NT2/D1 (cell line): ENCODE measurements at regions not wholly inside any gene's neighbourhood (a gene's known extent, or its start where the extent isn't known, plus 50 kb on each side); places are given as distances from the start of the nearest gene placed in this dataset.

ENCODE experiments used
- DNase-seq: peaks from one replicate; pipeline ENCODE4 v3.0.0-alpha.2; 2011; ENCODE audit warnings: low read depth, low spot score
- H3K27me3 ChIP-seq: 2 replicates; pipeline ENCODE4 v1.6.0; 2011; ENCODE audit warnings: mild to moderate bottlenecking; ENCODE audit not compliant: insufficient read length, insufficient read depth
- H3K36me3 ChIP-seq: 2 replicates; pipeline ENCODE4 v1.6.1; 2011; ENCODE audit warnings: mild to moderate bottlenecking, low read length, mixed read lengths; ENCODE audit not compliant: insufficient read depth, insufficient read length
- H3K4me1 ChIP-seq: 2 replicates; pipeline ENCODE4 v1.5.1; 2011; ENCODE audit not compliant: insufficient read depth, insufficient read length
- H3K4me3 ChIP-seq: 2 replicates; pipeline ENCODE4 v1.5.1; 2011; ENCODE audit warnings: low read depth; ENCODE audit not compliant: insufficient read length
- H3K9ac ChIP-seq: 2 replicates; pipeline ENCODE4 v1.6.0; 2011; ENCODE audit warnings: low read depth; ENCODE audit not compliant: insufficient read length
- H3K9me3 ChIP-seq: 2 replicates; pipeline ENCODE4 v1.5.1; 2011; ENCODE audit warnings: mild to moderate bottlenecking, low read length; ENCODE audit not compliant: insufficient read depth
- SUZ12 ChIP-seq: IDR thresholded peaks from 2 replicates; pipeline ENCODE4 v1.6.1; 2011; ENCODE audit not compliant: insufficient read length, insufficient read depth; ENCODE audit errors: extremely low read depth
- YY1 ChIP-seq: IDR thresholded peaks from 2 replicates; pipeline ENCODE4 v1.6.1; 2011; ENCODE audit not compliant: insufficient read length, insufficient read depth
- ZNF274 ChIP-seq: IDR thresholded peaks from 2 replicates; pipeline ENCODE4 v1.6.1; 2011; ENCODE audit warnings: mild to moderate bottlenecking, low read depth, low read length

GRCh38 chr20:40838509-40838908, 149.5 kb upstream of the MAFB start:
- peaks cover 5% of the 10 kb centered on the region for H3K27me3 ChIP-seq
- H3K4me1 ChIP-seq, result no peaks in the 10 kb centered on the region
- TF ChIP-seq SUZ12 (no peak), YY1 (no peak), ZNF274 (no peak)
- no peak for DNase-seq
- H3K4me3 ChIP-seq, result no peak overlapping the region
- H3K9me3 ChIP-seq, result peaks cover 9% of the 10 kb centered on the region; the same call in 1 of the 2 replicates
- no peak overlapping the region for H3K9ac ChIP-seq
- no peaks in the 10 kb centered on the region for H3K36me3 ChIP-seq

GRCh38 chr20:40843251-40843650, 154.2 kb upstream of the MAFB start:
- Histone ChIP-seq H3K4me3 (no peak overlapping the region), H3K27me3 (no peaks in the 10 kb centered on the region), H3K4me1 (no peaks in the 10 kb centered on the region), H3K36me3 (no peaks in the 10 kb centered on the region), H3K9me3 (peaks cover 9% of the 10 kb centered on the region; the same call in 1 of the 2 replicates), H3K9ac (no peak overlapping the region)
- DNase-seq, result no peak
- no peak for TF ChIP-seq YY1
- no peak for TF ChIP-seq ZNF274
- TF ChIP-seq SUZ12, result no peak

- DNase-seq, result no peak
- H3K27me3 ChIP-seq, result no peaks in the 10 kb centered on the region
These were observed 155.3 kb upstream of the MAFB start for GRCh38 chr20:40844332-40844731.

GRCh38 chr20:40848096-40848495, 159.1 kb upstream of the MAFB start:
- no peak for DNase-seq
- Histone ChIP-seq H3K4me1 (no peaks in the 10 kb centered on the region), H3K9me3 (no peaks in the 10 kb centered on the region), H3K9ac (no peak overlapping the region), H3K36me3 (no peaks in the 10 kb centered on the region), H3K4me3 (no peak overlapping the region), H3K27me3 (no peaks in the 10 kb centered on the region)
- TF ChIP-seq YY1, result no peak
- no peak for TF ChIP-seq SUZ12
- no peak for TF ChIP-seq ZNF274

More at GRCh38 chr20:40844332-40844731, 155.3 kb upstream of the MAFB start:
- TF ChIP-seq SUZ12 (no peak), ZNF274 (no peak), YY1 (no peak)
- Histone ChIP-seq H3K4me3 (no peak overlapping the region), H3K36me3 (no peaks in the 10 kb centered on the region), H3K4me1 (no peaks in the 10 kb centered on the region), H3K9ac (no peak overlapping the region), H3K9me3 (peaks cover 9% of the 10 kb centered on the region; the same call in 1 of the 2 replicates)

GRCh38 chr20:40848526-40848925, 159.5 kb upstream of the MAFB start:
- TF ChIP-seq YY1, result no peak
- TF ChIP-seq ZNF274, result no peak
- TF ChIP-seq SUZ12, result no peak
- H3K4me3 ChIP-seq, result no peak overlapping the region
- H3K36me3 ChIP-seq, result no peaks in the 10 kb centered on the region
- no peak for DNase-seq
- H3K9ac ChIP-seq, result no peak overlapping the region
- no peaks in the 10 kb centered on the region for H3K4me1 ChIP-seq
- no peaks in the 10 kb centered on the region for H3K9me3 ChIP-seq
- H3K27me3 ChIP-seq, result no peaks in the 10 kb centered on the region

- no peaks in the 10 kb centered on the region for H3K27me3 ChIP-seq
- no peak for DNase-seq
- H3K4me1 ChIP-seq, result no peaks in the 10 kb centered on the region
- H3K4me3 ChIP-seq, result no peak overlapping the region
- H3K9ac ChIP-seq, result no peak overlapping the region
- no peaks in the 10 kb centered on the region for H3K9me3 ChIP-seq
- no peaks in the 10 kb centered on the region for H3K36me3 ChIP-seq
- TF ChIP-seq ZNF274 (no peak), YY1 (no peak), SUZ12 (no peak)
These were observed 160.4 kb upstream of the MAFB start for GRCh38 chr20:40849456-40849855.

- no peak overlapping the region for H3K9ac ChIP-seq
- no peaks in the 10 kb centered on the region for H3K27me3 ChIP-seq
- no peak for TF ChIP-seq ZNF274
- H3K4me1 ChIP-seq, result no peaks in the 10 kb centered on the region
- no peaks in the 10 kb centered on the region for H3K36me3 ChIP-seq
- no peak overlapping the region for H3K4me3 ChIP-seq
- no peak for DNase-seq
- H3K9me3 ChIP-seq, result no peaks in the 10 kb centered on the region
These were observed 162.0 kb upstream of the MAFB start for GRCh38 chr20:40851051-40851450.

- peaks cover 14% of the 10 kb centered on the region for H3K4me1 ChIP-seq
- no peaks in the 10 kb centered on the region for H3K27me3 ChIP-seq
- H3K36me3 ChIP-seq, result no peaks in the 10 kb centered on the region
- H3K4me3 ChIP-seq, result no peak overlapping the region
- no peaks in the 10 kb centered on the region for H3K9me3 ChIP-seq
- no peak for TF ChIP-seq SUZ12
- TF ChIP-seq ZNF274, result no peak
- no peak for TF ChIP-seq YY1
- H3K9ac ChIP-seq, result no peak overlapping the region
- no peak for DNase-seq
These were observed 166.2 kb upstream of the MAFB start for GRCh38 chr20:40855269-40855668.
